ENCODE measurements at regions not wholly inside any gene's neighbourhood (a gene's known extent, or its start where the extent isn't known, plus 50 kb on each side); places are given as distances from the start of the nearest gene placed in this dataset.

DNA sequence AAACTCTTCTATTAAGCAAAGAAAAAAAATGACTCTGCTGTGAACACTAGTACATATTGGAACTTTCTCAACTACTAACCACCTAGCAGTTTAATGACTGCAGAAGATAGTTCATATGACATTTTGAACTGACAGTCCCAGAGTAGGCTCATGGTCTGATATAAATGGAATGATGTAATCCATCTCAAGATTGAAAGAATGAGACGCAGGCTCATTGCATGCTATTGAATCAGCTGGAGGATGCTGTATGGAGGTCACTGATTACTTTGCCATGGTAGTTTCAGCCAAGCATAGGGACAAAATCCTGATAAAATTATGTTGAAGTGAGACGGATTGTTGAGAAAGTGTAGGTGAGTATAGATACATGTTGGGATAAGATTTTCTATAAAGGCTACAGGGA is 217.6 kb upstream of the SEMA3E start:
- DNase-seq (ENCODE audit: low spot score) = no peak
- Mint-ChIP-seq H3K27me3 (ENCODE audit: insufficient read depth, low read depth) (no peaks in the 10 kb centered on the region), H3K4me1 (peaks cover 6% of the 10 kb centered on the region), H3K9me3 (no peaks in the 10 kb centered on the region), H3K36me3 (no peaks in the 10 kb centered on the region), H3K27ac (no peak overlapping the region), H3K4me3 (no peak overlapping the region)
- Histone ChIP-seq H2AFZ (replicated peaks) (no peak overlapping the region), H3K9ac (no peak overlapping the region), H3K4me2 (no peak overlapping the region), H3K4me3 (no peak overlapping the region), H3K4me1 (peaks cover 10% of the 10 kb centered on the region), H3K27me3 (no peaks in the 10 kb centered on the region), H4K20me1 (ENCODE audit: low read depth) (no peaks in the 10 kb centered on the region), H3K79me2 (ENCODE audit: low read depth) (no peaks in the 10 kb centered on the region), H3K9me3 (ENCODE audit: low read depth) (no peaks in the 10 kb centered on the region), H3F3A (ENCODE audit: low read depth) (no peaks in the 10 kb centered on the region), H3K36me3 (no peaks in the 10 kb centered on the region), H3K27ac (no peak overlapping the region)
- TF ChIP-seq EZH2 (IDR thresholded peaks at IDR 0.05) (no peak), CTCF (IDR thresholded peaks at IDR 0.05) (no peak), EZH2phosphoT487 (IDR thresholded peaks at IDR 0.05) (no peak)

GRCh38 chr7:83864551-83864950 is 215.6 kb upstream of the SEMA3E start:
- Histone ChIP-seq H3K36me3 (no peaks in the 10 kb centered on the region), H3K4me2 (no peak overlapping the region), H3K27ac (no peak overlapping the region), H3K4me3 (no peak overlapping the region), H3K79me2 (ENCODE audit: low read depth) (no peaks in the 10 kb centered on the region), H3K9ac (no peak overlapping the region), H2AFZ (replicated peaks) (no peak overlapping the region), H4K20me1 (ENCODE audit: low read depth) (no peaks in the 10 kb centered on the region), H3K9me3 (ENCODE audit: low read depth) (no peaks in the 10 kb centered on the region), H3K27me3 (no peaks in the 10 kb centered on the region), H3F3A (ENCODE audit: low read depth) (no peaks in the 10 kb centered on the region), H3K4me1 (peaks cover 12% of the 10 kb centered on the region)
- no peak for DNase-seq (ENCODE audit: low spot score)
- Mint-ChIP-seq H3K27me3 (ENCODE audit: insufficient read depth, low read depth) (no peaks in the 10 kb centered on the region), H3K9me3 (no peaks in the 10 kb centered on the region), H3K4me1 (no peaks in the 10 kb centered on the region), H3K27ac (no peak overlapping the region), H3K4me3 (no peak overlapping the region), H3K36me3 (no peaks in the 10 kb centered on the region)
- TF ChIP-seq CTCF (IDR thresholded peaks at IDR 0.05) (no peak), EZH2 (IDR thresholded peaks at IDR 0.05) (no peak), EZH2phosphoT487 (IDR thresholded peaks at IDR 0.05) (no peak)

DNA sequence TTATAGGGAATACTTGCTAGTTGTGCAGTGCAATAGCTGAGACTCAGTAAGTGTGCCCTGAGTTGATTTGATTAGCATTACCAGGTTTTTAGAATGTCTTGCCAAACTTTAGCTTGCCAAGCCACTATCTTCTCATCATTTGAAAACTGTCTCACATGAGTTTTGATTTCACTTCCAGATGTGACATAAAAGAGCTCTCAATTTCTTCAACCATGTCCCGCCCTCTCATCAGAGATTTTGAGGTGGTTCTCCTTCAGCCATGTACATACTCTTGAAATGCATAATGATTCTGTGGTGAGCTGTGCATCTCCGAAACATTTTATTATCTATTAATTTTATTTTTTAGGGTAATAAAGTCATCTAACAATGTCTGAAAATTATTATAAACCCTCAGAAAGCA is 215.0 kb upstream of the SEMA3E start:
- H3K4me3 ChIP-seq = no peak overlapping the region
- Mint-ChIP-seq H3K36me3 (no peaks in the 10 kb centered on the region), H3K4me1 (no peaks in the 10 kb centered on the region), H3K27ac (no peak overlapping the region), H3K27me3 (ENCODE audit: insufficient read depth, low read depth) (no peaks in the 10 kb centered on the region), H3K9me3 (no peaks in the 10 kb centered on the region), H3K4me3 (no peak overlapping the region)
- DNase-seq (ENCODE audit: low spot score) = no peak
- no peak overlapping the region for H2AFZ ChIP-seq (replicated peaks)
- H3K79me2 ChIP-seq (ENCODE audit: low read depth) = no peaks in the 10 kb centered on the region
- no peak overlapping the region for H3K4me2 ChIP-seq
- H3K9ac ChIP-seq = no peak overlapping the region
- H4K20me1 ChIP-seq (ENCODE audit: low read depth) = no peaks in the 10 kb centered on the region
- no peaks in the 10 kb centered on the region for H3F3A ChIP-seq (ENCODE audit: low read depth)
- H3K4me1 ChIP-seq = peaks cover 12% of the 10 kb centered on the region
- H3K36me3 ChIP-seq = no peaks in the 10 kb centered on the region
- no peak for TF ChIP-seq EZH2phosphoT487 (IDR thresholded peaks at IDR 0.05)
- no peak for TF ChIP-seq CTCF (IDR thresholded peaks at IDR 0.05)
- no peaks in the 10 kb centered on the region for H3K27me3 ChIP-seq
- no peak overlapping the region for H3K27ac ChIP-seq
- no peaks in the 10 kb centered on the region for H3K9me3 ChIP-seq (ENCODE audit: low read depth)

DNA sequence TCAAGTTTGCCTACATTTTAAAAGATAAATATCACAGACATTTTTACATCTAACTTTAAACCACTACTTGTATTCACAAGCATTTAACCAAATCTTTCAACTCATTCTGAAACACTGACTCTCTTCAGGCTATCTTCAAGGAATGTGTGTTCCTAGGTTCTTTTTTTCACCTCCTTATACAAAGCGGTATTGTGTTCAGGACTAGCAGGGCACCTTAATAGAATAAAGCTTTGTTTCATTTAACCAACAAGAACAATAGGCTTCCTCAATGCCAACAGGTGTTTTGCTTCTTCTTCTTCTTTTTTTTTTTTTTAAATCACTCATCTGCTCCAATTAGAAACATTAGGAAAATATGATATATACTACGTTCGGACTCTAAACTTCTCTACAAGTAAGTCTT is 212.9 kb upstream of the SEMA3E start:
- peak overlapping the region; percentile 42 for H3K4me2 ChIP-seq
- no peaks in the 10 kb centered on the region for H3F3A ChIP-seq (ENCODE audit: low read depth)
- Mint-ChIP-seq H3K4me3 (no peak overlapping the region), H3K9me3 (no peaks in the 10 kb centered on the region), H3K36me3 (no peaks in the 10 kb centered on the region), H3K27ac (no peak overlapping the region), H3K4me1 (no peaks in the 10 kb centered on the region), H3K27me3 (ENCODE audit: insufficient read depth, low read depth) (no peaks in the 10 kb centered on the region)
- no peaks in the 10 kb centered on the region for H4K20me1 ChIP-seq (ENCODE audit: low read depth)
- no peaks in the 10 kb centered on the region for H3K27me3 ChIP-seq
- no peak overlapping the region for H2AFZ ChIP-seq (replicated peaks)
- no peaks in the 10 kb centered on the region for H3K79me2 ChIP-seq (ENCODE audit: low read depth)
- H3K36me3 ChIP-seq = no peaks in the 10 kb centered on the region
- H3K27ac ChIP-seq = peak overlapping the region; percentile 1
- peak; percentile 23 for DNase-seq (ENCODE audit: low spot score)
- no peak overlapping the region for H3K9ac ChIP-seq
- TF ChIP-seq EZH2phosphoT487 (IDR thresholded peaks at IDR 0.05) = no peak
- TF ChIP-seq CTCF (IDR thresholded peaks at IDR 0.05) = no peak
- no peak for TF ChIP-seq EZH2 (IDR thresholded peaks at IDR 0.05)
- H3K9me3 ChIP-seq (ENCODE audit: low read depth) = no peaks in the 10 kb centered on the region
- H3K4me3 ChIP-seq = no peak overlapping the region
- peaks cover 12% of the 10 kb centered on the region for H3K4me1 ChIP-seq

All from neural progenitor cell (in vitro differentiated cells).